ENCODE measurements at regions not wholly inside any gene's neighbourhood (a gene's known extent, or its start where the extent isn't known, plus 50 kb on each side); places are given as distances from the start of the nearest gene placed in this dataset.

DNA sequence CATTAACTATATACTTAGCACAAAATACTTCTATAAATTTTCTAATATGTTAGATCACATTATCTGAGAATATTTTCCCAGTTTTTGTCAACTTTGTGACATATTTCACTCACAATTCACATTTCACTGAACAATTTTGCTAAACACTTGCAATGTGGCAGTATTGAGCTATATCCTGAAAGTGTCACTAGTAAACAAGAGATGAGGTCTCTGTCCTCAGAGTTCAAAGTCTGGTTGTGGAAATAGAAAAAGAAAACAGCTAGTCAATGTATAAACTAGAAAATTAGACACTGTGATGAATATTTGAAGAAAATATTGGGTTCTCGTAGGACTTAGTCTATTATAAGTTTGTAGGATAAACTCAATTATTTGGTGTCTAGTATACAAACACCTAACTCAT lies 87.4 kb upstream of the CHORDC1 start:
- Histone ChIP-seq H3K36me3 (replicated peaks; ENCODE audit: insufficient read depth, low read length) (no peaks in the 10 kb centered on the region), H3F3A (ENCODE audit: insufficient read depth, low read length) (no peaks in the 10 kb centered on the region), H3K9me2 (replicated peaks; ENCODE audit: insufficient read depth, low read length) (no peaks in the 10 kb centered on the region), H3K27ac (ENCODE audit: low read length) (no peak overlapping the region), H3K4me1 (ENCODE audit: low read length) (no peaks in the 10 kb centered on the region), H3K27me3 (replicated peaks; ENCODE audit: insufficient read depth, low read length) (no peaks in the 10 kb centered on the region), H4K20me1 (ENCODE audit: insufficient read depth, low read length) (no peaks in the 10 kb centered on the region), H3K4me3 (ENCODE audit: low read length) (no peak overlapping the region), H3K79me2 (ENCODE audit: low read length) (no peaks in the 10 kb centered on the region), H2AFZ (ENCODE audit: low read length) (no peak overlapping the region), H3K9me3 (replicated peaks; ENCODE audit: insufficient read depth, low read length) (no peaks in the 10 kb centered on the region), H3K9ac (ENCODE audit: low read length) (no peak overlapping the region), H3K4me2 (ENCODE audit: low read depth, low read length) (no peak overlapping the region)
- no peak for DNase-seq
- TF ChIP-seq, protein P1, sequence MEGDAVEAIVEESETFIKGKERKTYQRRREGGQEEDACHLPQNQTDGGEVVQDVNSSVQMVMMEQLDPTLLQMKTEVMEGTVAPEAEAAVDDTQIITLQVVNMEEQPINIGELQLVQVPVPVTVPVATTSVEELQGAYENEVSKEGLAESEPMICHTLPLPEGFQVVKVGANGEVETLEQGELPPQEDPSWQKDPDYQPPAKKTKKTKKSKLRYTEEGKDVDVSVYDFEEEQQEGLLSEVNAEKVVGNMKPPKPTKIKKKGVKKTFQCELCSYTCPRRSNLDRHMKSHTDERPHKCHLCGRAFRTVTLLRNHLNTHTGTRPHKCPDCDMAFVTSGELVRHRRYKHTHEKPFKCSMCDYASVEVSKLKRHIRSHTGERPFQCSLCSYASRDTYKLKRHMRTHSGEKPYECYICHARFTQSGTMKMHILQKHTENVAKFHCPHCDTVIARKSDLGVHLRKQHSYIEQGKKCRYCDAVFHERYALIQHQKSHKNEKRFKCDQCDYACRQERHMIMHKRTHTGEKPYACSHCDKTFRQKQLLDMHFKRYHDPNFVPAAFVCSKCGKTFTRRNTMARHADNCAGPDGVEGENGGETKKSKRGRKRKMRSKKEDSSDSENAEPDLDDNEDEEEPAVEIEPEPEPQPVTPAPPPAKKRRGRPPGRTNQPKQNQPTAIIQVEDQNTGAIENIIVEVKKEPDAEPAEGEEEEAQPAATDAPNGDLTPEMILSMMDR (IDR thresholded peaks at IDR 0.05; ENCODE audit: low read length) = no peak
- TF ChIP-seq EZH2phosphoT487 (IDR thresholded peaks at IDR 0.05; ENCODE audit: low read length) (no peak), EZH2 (optimal IDR thresholded peaks at IDR 0.05; ENCODE audit: low read depth, low read length) (no peak)

DNA sequence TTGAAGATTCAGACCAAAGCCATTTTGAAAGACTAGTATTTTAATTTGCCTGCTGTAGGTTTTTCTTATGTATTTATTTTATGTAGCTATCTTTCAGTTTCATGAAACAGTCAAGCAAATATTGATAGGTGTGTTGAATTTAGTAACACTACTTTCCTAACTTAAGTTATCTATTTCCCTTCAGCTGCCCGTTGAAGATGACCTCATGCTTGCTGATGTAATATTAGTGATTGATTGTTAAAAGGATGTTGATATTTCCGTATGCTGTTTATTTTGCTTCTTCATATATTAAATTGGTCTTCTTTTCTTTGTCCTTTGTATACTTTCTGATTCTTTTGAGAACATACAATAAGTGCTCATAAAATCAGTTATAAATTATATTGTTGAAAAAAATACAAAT lies 86.8 kb upstream of the CHORDC1 start:
- Histone ChIP-seq H3K9me2 (replicated peaks; ENCODE audit: insufficient read depth, low read length) (no peaks in the 10 kb centered on the region), H3K4me3 (ENCODE audit: low read length) (no peak overlapping the region), H3F3A (ENCODE audit: insufficient read depth, low read length) (no peaks in the 10 kb centered on the region), H3K4me1 (ENCODE audit: low read length) (no peaks in the 10 kb centered on the region), H3K27me3 (replicated peaks; ENCODE audit: insufficient read depth, low read length) (no peaks in the 10 kb centered on the region), H3K79me2 (ENCODE audit: low read length) (no peaks in the 10 kb centered on the region), H3K4me2 (ENCODE audit: low read depth, low read length) (no peak overlapping the region), H3K9ac (ENCODE audit: low read length) (no peak overlapping the region), H3K27ac (ENCODE audit: low read length) (no peak overlapping the region), H3K36me3 (replicated peaks; ENCODE audit: insufficient read depth, low read length) (no peaks in the 10 kb centered on the region), H3K9me3 (replicated peaks; ENCODE audit: insufficient read depth, low read length) (no peaks in the 10 kb centered on the region), H4K20me1 (ENCODE audit: insufficient read depth, low read length) (no peaks in the 10 kb centered on the region), H2AFZ (ENCODE audit: low read length) (no peak overlapping the region)
- TF ChIP-seq, protein P1 (IDR thresholded peaks at IDR 0.05; ENCODE audit: low read length) = no peak
- TF ChIP-seq EZH2phosphoT487 (IDR thresholded peaks at IDR 0.05; ENCODE audit: low read length) = no peak
- TF ChIP-seq EZH2 (optimal IDR thresholded peaks at IDR 0.05; ENCODE audit: low read depth, low read length) = no peak
- no peak for DNase-seq

DNA sequence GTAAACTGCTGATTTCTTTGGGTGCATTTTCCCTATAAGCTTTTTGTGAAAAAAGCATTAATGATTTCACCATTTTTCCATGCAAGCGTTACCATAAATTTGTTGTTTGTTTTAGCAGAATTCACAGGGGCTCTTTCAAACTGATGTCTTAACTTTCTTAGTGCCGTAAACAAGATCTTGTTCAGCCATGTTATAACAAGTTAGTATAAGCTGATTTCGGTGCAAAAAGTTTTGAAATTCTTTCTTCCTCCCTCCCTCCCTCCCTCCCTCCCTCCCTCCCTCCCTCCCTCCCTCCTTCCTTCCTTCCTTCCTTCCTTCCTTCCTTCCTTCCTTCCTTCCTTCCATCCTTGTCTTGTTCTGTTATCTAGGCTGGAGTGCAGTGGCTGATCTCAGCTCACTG lies 71.7 kb upstream of the CHORDC1 start:
- Histone ChIP-seq H3K4me2 (ENCODE audit: low read depth, low read length) (no peak overlapping the region), H3K79me2 (ENCODE audit: low read length) (no peaks in the 10 kb centered on the region), H3K27ac (ENCODE audit: low read length) (no peak overlapping the region), H2AFZ (ENCODE audit: low read length) (no peak overlapping the region), H3F3A (ENCODE audit: insufficient read depth, low read length) (no peaks in the 10 kb centered on the region), H3K9me2 (replicated peaks; ENCODE audit: insufficient read depth, low read length) (no peaks in the 10 kb centered on the region), H3K9me3 (replicated peaks; ENCODE audit: insufficient read depth, low read length) (no peaks in the 10 kb centered on the region), H3K27me3 (replicated peaks; ENCODE audit: insufficient read depth, low read length) (no peaks in the 10 kb centered on the region), H3K4me1 (ENCODE audit: low read length) (no peaks in the 10 kb centered on the region), H3K4me3 (ENCODE audit: low read length) (no peak overlapping the region), H3K9ac (ENCODE audit: low read length) (no peak overlapping the region), H3K36me3 (replicated peaks; ENCODE audit: insufficient read depth, low read length) (no peaks in the 10 kb centered on the region), H4K20me1 (ENCODE audit: insufficient read depth, low read length) (no peaks in the 10 kb centered on the region)
- DNase-seq = no peak
- no peak for TF ChIP-seq EZH2phosphoT487 (IDR thresholded peaks at IDR 0.05; ENCODE audit: low read length)
- TF ChIP-seq, protein P1 (IDR thresholded peaks at IDR 0.05; ENCODE audit: low read length) = no peak
- TF ChIP-seq EZH2 (optimal IDR thresholded peaks at IDR 0.05; ENCODE audit: low read depth, low read length) = no peak
